ENCODE measurements at regions not wholly inside any gene's neighbourhood (a gene's known extent, or its start where the extent isn't known, plus 50 kb on each side); places are given as distances from the start of the nearest gene placed in this dataset.

DNA sequence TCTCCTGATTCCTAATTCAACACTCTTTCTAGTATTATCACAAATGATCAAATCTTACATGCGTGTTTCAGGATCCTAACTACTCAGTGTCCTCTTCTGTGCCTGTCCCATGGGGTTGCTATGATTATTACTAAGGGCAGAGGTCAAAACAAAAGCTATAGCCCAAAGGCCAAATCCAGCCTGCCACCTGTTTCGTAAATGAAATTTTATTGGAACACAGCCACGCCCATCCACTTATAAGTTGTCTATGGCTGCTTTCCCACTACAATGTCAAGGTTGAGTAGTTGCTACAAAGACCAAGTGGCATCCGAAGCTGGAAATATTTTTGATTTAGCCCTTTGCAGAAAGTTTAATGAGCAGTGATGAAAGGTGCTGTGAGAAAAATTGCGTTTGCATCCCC lies 336.6 kb downstream of the TMEM114 start:
- DNase-seq (ENCODE audit: low read depth in 2 of 2), result no peak
- H3K4me3 ChIP-seq (replicated peaks in 1 of 2; ENCODE audit: low read depth in 2 of 2, low read length in 2 of 2), result no peak overlapping the region
- TF ChIP-seq, protein P1, sequence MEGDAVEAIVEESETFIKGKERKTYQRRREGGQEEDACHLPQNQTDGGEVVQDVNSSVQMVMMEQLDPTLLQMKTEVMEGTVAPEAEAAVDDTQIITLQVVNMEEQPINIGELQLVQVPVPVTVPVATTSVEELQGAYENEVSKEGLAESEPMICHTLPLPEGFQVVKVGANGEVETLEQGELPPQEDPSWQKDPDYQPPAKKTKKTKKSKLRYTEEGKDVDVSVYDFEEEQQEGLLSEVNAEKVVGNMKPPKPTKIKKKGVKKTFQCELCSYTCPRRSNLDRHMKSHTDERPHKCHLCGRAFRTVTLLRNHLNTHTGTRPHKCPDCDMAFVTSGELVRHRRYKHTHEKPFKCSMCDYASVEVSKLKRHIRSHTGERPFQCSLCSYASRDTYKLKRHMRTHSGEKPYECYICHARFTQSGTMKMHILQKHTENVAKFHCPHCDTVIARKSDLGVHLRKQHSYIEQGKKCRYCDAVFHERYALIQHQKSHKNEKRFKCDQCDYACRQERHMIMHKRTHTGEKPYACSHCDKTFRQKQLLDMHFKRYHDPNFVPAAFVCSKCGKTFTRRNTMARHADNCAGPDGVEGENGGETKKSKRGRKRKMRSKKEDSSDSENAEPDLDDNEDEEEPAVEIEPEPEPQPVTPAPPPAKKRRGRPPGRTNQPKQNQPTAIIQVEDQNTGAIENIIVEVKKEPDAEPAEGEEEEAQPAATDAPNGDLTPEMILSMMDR (IDR thresholded peaks at IDR 0.05; ENCODE audit: low read depth, low read length), result no peak

DNA sequence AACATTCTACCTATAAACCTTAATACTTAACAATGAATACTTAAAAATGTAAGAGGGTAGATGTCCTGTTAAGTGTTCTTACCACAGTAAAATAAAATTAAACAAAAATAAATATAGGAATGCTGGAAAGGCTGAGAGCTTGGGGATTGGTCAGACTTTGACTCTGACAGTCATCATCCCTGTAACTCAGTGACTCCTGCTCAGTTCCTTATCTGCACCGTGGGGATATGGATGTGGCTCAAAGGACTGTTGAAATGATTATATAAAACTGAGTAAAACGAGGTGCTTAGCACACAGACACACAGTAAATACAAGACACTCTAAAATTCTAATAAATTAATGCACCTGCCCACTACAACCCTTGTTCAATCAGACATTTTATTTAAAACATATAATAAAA lies 338.6 kb downstream of the TMEM114 start:
- H3K4me3 ChIP-seq (replicated peaks in 1 of 2; ENCODE audit: low read depth in 2 of 2, low read length in 2 of 2), result no peak overlapping the region
- TF ChIP-seq, protein P1 (IDR thresholded peaks at IDR 0.05; ENCODE audit: low read depth, low read length), result no peak
- no peak for DNase-seq (ENCODE audit: low read depth in 2 of 2)

DNA sequence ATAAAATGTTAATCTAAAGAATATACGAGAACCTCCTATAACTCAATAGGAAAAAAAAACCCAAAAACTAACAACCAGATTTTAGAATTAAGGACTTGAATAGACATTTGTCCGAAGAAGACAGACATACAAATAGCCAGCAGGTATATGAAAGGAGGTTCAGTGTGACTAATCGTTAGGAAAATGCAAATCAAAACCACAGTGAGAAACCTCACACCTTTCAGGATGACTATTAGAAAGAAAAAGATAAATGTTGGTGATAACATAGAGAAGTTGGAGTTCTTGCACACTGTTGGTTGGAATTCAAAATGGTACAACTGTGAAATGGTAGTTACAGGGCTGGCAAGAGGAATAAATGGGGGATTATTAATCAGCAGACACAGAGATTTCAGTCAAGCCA lies 339.0 kb downstream of the TMEM114 start:
- DNase-seq (ENCODE audit: low read depth in 2 of 2), result no peak

DNA sequence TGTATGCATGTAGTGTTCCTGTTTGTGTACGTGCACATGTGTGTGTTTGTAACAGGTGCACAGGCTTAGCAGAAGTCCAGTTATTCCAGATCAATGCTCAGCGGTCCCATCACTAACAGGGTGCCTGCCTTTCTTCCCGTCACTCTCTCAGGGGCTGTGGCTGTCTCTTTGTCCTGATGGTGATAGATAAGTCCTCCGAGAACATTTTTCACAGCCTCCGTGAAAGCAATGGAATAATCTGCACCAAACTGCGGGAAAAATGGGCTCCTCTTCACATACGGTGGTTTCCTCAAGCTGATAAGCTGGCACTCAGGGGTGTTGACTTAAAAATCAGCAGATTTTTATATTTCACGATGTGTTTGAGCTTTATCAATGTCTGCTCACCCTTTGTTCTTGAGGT lies 342.3 kb downstream of the TMEM114 start:
- TF ChIP-seq, protein P1 (IDR thresholded peaks at IDR 0.05; ENCODE audit: low read depth, low read length), result no peak
- H3K4me3 ChIP-seq (replicated peaks in 1 of 2; ENCODE audit: low read depth in 2 of 2, low read length in 2 of 2), result no peak overlapping the region
- DNase-seq (ENCODE audit: low read depth in 2 of 2), result no peak

More for the DNA sequence above, 339.0 kb downstream of the TMEM114 start:
- TF ChIP-seq, protein P1 (IDR thresholded peaks at IDR 0.05; ENCODE audit: low read depth, low read length), result no peak
- no peak overlapping the region for H3K4me3 ChIP-seq (replicated peaks in 1 of 2; ENCODE audit: low read depth in 2 of 2, low read length in 2 of 2)

DNA sequence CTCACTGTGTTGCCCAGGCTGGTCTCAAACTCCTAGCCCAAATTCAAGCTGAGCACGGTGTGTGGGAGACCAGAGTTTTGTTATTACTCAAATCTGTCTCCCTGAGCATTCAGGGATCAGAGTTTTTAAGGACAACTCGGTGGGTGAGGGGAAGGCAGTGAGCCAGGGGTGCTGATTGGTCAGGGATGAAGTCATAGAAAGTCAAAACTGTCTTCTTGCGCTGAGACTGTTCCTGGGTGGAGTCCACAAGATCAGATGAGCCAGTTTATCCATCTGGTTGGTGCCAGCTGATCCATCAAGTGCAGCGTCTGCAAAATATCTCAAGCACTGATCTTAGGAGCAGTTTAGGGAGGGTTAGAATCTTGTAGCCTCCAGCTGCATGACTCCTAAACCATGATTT lies 346.3 kb downstream of the TMEM114 start:
- DNase-seq (ENCODE audit: low read depth in 2 of 2), result no peak
- TF ChIP-seq, protein P1 (IDR thresholded peaks at IDR 0.05; ENCODE audit: low read depth, low read length), result no peak
- H3K4me3 ChIP-seq (replicated peaks in 1 of 2; ENCODE audit: low read depth in 2 of 2, low read length in 2 of 2), result no peak overlapping the region

DNA sequence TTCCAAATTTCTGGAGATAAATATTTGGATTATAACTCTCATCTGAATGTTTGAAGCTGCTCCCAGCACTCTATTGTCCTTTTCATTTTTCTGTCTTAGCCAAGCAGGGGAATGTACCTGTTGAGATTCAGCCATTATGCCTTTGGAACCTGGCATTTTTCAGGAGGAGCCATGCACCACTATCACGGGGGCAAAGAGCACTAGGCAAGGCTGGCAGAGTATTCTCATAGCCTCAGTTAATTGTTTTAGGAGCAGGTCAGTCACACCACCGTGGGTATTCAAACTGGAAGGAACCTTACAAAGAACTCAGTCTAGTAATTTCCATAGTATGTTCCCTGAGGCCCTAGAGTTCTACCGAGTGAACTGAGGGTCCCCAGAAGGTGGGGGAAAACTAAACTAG lies 348.9 kb downstream of the TMEM114 start:
- H3K4me3 ChIP-seq (replicated peaks in 1 of 2; ENCODE audit: low read depth in 2 of 2, low read length in 2 of 2), result no peak overlapping the region
- TF ChIP-seq, protein P1 (IDR thresholded peaks at IDR 0.05; ENCODE audit: low read depth, low read length), result no peak
- no peak for DNase-seq (ENCODE audit: low read depth in 2 of 2)

DNA sequence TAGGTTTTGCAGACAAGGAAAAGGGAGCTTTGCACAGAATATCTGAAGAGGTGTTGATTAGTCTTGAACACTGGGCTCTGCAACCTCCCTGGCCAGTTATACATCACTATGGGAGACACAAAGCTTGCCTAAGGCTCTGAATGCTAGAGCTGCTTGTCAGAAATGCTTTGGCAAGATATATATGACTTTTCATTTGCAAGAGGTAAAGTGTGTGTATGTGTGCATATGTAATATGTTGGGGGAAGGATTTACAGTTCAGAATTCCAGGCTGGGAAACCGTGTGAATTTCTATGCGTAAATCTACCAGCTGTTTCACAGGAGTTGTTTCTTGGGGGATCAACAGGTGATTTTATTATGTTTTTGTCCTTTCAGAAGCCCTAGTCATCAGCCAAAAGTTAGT lies 350.9 kb downstream of the TMEM114 start:
- TF ChIP-seq, protein P1 (IDR thresholded peaks at IDR 0.05; ENCODE audit: low read depth, low read length), result no peak
- no peak for DNase-seq (ENCODE audit: low read depth in 2 of 2)
- no peak overlapping the region for H3K4me3 ChIP-seq (replicated peaks in 1 of 2; ENCODE audit: low read depth in 2 of 2, low read length in 2 of 2)
